Uterus (tissue), 2 donors: ENCODE measurements at regions not wholly inside any gene's neighbourhood (a gene's known extent, or its start where the extent isn't known, plus 50 kb on each side); places are given as distances from the start of the nearest gene placed in this dataset.

ENCODE experiments used
- CTCF ChIP-seq, 4 experiments: fragments of 200-600 bp in 2 of 4; fragments of 450-650 bp in 2 of 4; sonication (generic) in 2 of 4; IDR thresholded peaks; one replicate each; pipeline ENCODE4 v1.5.1; 2016 to 2019; ENCODE audit warnings: antibody characterized with exemption in 4 of 4, mild to moderate bottlenecking in 2 of 4, moderate library complexity in 1 of 4
- POLR2A ChIP-seq, 2 donors: fragments of 450-650 bp; IDR thresholded peaks; one replicate each; pipeline ENCODE4 v1.6.1; 2016; ENCODE audit warnings: antibody characterized with exemption in 2 of 2, mild to moderate bottlenecking in 1 of 2, moderate library complexity in 1 of 2

- TF ChIP-seq CTCF (IDR thresholded peaks at IDR 0.05) = no peak
- no peak for TF ChIP-seq POLR2A (IDR thresholded peaks at IDR 0.05)
These were observed 219.0 kb upstream of the ROPN1 start for GRCh38 chr3:124210899-124211298.
